GM21515 (cell line): ENCODE measurements at regions not wholly inside any gene's neighbourhood (a gene's known extent, or its start where the extent isn't known, plus 50 kb on each side); places are given as distances from the start of the nearest gene placed in this dataset.
"Not testable (repeated sequence)": the region's sequence is repeated elsewhere in the genome, so short reads cannot be mapped to it uniquely, and the experiment has no call there.

ENCODE experiments used
- ATAC-seq: cut with Tn5 transposase; IDR thresholded peaks from one replicate; pipeline ENCODE4 v1.9.1; 2021; ENCODE audit not compliant: unreplicated experiment

DNA sequence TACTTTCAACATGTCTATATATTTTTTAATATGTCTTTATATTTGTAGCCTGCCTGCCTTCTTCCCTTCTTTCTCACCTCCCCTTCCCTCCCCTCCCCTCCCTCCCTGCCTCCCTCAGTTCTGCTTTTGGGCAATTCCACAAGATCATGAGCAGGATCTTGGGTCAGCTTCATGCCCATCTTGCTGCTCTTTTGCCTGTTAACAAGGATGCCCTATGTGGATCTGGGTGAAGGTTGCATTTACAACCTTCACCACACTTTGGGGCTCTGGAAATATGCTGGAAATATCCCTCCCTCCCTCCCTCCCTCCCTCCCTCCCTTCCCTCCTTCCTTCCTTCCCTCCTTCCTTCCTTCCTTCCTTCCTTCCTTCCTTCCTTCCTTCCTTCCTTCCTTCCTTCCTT is 334.1 kb upstream of the FAM98A start:
- ATAC-seq, result no peak

DNA sequence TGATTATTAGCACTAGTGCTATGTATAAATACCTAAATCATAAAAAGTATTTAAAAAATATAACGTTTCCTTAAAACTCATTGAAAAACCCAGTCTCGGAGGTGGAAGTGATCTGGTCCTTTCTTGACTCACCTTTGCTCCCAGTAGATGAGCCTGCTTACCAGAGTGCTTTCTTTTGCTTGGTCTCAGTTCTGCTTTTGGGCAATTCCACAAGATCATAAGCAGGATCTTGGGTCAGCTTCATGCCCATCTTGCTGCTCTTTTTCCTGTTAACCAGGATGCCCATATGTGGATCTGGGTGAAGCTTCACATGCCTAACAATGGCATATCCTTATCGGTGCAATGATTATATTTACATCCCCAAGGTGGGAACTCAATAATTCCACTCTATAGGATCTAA is 332.1 kb upstream of the FAM98A start:
- ATAC-seq, result no peak

DNA sequence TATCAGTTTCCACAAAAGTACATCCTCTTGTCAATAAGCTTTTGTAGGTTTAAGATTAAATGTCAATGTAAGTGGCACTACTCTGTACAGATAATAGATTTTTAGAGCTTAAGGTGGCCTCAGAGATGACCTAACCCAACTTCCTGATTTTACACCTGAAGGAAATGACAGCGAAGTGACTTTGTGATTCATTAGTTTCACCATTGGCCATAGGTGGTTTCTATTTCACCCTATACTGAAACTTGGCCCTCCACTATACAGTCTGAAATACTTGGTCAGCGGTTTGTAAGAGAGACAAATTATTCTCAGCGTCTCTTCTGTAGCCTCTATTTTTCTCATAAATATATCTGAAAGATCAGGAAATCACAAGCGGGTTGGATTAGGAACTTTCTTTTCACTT is 330.4 kb upstream of the FAM98A start:
- ATAC-seq, result peak; percentile 87

DNA sequence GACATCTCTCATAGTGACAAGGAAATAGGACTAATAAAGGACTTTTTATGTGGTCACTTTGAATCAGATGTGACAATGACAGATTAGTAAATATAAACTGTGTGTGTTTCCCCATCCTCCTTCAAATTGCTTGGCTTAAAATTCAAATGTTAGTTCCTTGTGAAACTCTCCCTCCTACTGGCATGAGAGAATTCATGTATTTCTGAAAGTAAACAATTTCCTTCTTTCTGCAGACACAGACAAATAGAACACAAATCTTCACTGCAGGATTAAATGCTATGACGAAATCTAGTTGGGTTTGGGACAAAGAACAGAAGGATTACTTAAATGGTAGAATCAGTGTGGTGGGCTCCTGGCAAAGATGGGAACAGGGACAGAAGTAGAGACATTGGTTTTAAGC is 328.7 kb upstream of the FAM98A start:
- no peak for ATAC-seq

DNA sequence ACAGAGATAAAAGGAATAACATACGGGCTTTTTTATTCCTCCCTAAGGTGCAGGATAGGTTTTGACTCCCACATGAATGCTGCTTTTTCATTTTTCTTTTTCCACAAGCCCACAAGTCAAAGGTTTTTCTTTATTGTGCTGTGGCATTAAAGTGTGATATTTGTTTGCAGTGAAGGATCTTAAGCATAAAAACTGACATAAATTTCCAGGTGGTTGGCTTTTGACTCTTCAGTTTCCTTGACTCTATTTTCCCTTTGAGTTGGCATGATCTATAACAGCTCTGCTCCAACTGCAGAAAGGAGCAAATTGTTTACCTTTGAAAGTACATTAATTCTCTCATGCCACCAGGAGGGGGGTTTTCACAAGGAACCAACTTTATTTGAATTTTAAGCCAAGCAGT is 326.2 kb upstream of the FAM98A start:
- no peak for ATAC-seq

DNA sequence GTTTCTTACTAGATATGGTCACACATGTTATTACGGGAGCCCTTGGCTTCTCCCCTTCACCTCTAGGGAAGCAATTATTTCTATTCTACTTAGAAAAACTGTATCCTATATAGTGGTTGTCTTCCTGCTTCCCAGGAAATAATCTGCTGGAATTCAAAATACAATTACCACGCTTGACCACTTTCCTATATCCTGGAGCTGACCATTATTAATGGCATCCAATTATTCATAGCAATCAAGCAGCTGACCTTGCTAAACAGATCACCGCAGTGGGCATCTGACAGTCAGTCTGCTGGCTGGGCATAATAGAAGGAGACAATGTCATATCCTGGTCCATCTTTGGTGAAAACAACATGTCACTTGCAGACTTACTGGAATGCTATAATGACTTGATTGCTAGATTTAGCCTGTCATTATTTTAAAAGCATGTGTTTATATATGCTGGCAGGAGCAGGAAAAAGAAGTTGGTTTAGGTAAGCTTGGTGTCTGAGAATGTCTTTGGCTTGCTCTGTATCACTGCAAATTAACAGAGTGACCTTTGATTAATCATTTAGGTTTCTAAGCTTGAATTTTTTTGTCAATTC is 325.6 kb upstream of the FAM98A start:
- ATAC-seq, result no peak

DNA sequence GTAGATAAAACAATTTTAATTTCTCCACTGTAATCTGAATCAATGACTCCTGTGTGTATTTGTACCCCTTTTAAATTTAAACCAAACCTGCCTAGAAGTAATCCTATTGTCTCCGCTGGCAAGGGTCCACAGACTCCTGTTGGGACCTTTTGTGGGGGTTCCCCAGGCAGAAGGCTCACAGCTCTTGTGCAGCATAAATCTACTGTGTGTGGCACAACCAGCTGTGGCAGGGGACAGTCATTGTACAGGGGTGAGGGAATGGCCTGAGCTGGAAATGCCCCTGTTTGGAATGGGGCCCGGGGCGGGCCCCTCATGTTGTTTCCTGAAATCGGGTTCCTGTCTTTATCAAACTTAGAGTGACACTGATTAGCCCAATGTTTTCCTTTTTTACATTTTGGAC is 318.2 kb upstream of the FAM98A start:
- ATAC-seq, result no peak

DNA sequence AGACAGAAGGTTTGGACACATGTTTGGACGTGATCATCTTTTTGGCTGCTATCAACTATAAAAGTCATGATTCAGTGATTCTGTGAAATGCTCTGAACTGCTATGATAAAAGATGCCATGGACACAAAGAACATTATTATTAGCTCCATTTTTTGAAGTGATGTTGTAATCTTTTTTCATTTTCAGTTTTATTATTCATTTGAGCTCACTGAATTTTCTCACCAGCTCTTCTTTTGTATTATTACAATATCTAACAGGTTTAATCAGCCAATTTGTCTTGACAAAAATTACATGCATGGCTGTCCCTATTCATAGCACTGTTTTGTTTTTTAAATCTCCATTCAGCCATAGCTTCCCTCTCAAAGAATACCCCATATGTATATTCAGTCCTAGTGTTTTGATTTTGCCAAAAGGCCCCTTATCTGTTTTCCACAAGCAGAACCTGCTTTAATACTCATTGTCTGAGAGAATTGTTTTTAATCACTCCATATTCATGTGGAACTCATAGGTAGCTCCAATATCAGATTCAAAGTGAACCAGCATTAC is 314.0 kb upstream of the FAM98A start:
- no peak for ATAC-seq

DNA sequence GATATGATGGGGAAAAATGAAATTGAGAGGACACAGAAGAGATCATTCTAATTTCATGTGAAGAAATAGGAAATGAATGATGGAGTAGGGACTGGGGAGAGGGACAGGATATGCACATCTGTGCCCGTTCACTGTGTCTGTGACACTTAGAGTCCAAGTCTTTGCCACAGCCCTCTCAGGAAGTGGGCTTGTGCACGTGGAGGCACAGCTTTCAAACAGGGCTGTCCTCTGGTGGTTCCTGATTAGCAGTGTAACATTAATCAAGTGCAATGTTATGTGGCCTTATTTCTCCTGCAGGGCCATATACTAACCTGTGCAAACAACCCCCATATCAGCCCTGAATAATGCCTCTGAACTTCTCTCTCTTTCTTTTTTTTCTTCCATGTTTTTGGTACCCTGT is 312.2 kb upstream of the FAM98A start:
- no peak for ATAC-seq

DNA sequence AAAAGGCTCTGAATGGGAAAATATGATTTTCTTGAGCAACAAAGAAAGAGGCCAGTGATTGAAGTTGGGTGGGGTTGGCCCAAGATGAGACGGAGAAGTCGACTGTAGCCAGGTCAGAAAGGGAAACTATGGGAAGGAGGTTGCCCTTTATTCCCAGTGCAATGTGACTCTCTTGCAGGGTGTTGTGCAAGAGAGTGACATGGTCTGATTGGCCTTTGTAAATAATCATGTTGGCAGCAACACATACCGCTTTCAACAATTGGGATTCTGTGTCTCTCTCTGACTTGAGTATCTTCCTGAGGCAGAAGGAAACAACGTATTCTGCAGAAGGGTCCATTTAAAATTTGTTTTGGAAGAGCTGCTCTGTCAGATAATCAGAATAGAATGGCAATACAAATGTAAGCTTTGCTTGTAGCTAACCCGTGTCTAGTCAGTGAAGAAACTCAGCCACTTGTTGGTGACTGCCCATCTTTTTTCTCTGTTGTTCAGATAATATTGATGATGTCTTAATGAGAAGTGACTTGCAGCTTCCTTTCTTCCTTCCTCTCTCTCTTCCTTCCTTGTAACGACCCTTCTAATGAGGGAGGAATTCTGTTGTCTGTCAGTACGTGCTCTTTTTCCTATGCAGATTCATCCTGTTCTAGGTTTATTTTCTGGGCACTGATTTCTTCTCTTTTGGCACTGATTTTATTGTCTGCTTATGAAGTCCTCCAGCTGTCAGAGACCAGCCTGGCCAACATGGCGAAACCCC is 311.0 kb upstream of the FAM98A start:
- ATAC-seq, result no peak

DNA sequence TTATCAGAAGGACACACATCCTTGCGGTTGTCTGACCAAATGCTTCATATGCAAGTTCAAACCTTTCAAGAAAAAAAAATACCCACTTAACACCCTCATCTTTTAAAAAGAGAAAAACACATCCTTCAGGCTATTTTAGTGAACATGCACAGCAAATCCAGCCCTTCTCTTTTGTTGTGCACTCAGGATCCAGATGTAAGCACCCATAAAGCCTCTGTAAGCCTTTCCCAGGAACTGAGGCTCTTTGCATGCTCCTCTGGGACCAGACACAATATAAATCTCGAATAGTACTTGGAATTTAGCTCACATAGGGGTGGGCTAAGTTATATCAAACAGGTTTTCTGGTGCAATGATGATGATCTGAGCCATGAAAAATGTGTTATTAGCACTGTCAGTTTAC is 308.8 kb upstream of the FAM98A start:
- no peak for ATAC-seq

DNA sequence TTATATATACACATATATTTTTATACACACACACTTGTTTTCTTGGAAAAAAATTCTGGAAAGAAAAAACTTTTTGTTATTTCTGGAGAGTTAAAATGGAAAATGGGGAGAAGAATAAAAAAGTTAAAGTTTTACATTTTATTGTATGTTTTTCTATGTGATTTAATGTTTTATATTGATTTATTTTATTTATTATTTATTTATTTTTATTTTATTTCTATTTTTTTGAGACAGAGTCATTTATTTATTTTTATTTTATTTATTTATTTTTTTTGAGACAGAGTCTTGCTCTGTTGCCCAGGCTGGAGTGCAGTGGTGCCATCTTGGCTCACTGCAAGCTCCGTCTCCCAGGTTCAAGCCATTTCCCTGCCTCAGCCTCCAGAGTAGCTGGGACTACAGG is 307.0 kb upstream of the FAM98A start:
- ATAC-seq, result not testable (repeated sequence)

DNA sequence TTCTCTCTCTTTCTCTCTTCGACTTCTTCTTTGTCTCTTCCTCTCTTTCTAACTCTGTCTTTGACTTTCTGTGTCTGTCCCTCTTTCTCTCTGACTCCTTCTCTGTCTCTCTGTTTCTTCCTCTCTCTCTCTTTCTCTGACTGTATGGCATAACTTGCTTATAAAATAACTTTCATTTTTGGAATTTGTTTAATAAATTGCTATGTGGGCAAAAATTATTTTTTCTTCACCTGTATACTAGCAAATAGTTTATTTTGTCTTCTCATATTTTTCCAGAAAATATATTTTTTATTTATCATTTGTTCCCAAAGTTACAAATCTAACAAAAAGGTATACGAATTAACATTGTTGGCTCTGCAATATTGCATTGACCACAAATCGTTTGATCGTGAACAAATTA is 305.7 kb upstream of the FAM98A start:
- no peak for ATAC-seq

DNA sequence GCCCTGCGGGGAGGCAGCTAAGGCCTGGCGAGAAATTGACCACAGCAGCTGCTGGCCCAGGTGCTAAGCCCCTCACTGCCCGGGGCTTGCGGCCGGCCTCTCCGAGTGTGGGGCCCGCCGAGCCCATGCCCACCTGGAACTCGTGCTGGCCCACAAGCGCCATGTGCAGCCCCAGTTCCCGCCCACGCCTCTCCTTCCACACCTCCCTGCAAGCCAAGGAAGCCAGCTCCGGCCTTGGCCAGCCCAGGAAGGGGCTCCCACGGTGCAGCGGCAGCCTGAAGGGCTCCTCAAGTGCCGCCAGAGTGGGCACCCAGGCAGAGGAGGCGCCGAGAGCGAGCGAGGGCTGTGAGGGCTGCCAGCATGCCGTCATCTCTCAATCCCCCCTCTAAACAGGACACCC is 304.6 kb upstream of the FAM98A start:
- no peak for ATAC-seq

DNA sequence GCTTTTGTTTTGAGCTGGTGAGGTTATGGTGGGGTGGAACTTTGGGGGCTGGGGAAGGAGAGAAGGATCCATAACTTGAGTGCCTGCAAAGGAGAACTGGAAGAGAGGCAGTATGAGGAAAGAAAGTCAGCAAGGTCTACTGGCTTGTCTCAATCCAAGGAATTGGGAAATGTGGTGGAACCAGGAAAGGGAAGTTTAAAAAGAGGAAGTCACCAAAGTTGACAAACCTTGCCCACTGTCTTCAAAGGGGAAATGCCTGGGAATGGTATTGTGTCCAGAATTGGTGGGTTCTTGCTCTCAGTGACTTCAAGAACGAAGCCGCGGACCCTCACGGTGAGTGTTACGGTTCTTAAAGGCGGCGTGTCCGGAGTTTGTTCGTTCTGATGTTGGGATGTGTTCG is 304.1 kb upstream of the FAM98A start:
- ATAC-seq, result no peak

DNA sequence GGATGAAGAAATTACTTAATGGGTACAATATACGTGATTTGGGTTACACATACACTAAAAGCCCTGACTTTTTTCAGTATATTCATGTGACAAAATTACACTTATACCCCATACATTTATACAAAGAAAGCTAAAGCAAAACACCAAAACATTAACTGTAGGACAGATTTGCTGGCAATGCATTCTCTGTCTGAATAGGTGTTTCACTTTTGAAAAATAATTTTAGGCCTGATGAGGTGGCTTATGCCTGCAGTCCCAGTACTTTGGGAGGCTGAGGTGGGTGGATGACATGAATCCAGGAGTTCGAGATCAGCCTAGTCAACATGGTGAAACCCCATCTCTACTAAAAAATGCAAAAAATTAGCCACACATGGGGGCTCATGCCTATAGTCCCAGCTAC is 301.5 kb upstream of the FAM98A start:
- ATAC-seq, result no peak

DNA sequence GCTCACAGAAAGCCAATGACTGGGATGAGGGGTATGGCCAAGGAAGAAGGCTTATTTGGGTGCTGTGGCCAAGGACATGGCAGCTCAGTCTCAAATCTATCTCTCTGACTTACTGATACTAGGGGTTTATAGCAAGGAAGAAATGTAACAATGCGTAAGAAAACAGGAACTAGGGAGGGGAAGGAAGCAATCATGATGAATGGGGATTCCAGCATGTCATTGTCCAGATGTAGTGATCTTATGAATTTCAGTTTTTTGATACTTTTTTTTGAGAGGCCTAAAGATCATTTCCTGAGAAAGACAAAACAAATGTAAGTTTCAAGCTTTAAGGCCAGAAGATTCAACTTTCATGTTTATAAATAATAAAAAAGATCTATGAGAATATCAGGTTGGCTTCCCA is 298.6 kb upstream of the FAM98A start:
- ATAC-seq, result no peak

DNA sequence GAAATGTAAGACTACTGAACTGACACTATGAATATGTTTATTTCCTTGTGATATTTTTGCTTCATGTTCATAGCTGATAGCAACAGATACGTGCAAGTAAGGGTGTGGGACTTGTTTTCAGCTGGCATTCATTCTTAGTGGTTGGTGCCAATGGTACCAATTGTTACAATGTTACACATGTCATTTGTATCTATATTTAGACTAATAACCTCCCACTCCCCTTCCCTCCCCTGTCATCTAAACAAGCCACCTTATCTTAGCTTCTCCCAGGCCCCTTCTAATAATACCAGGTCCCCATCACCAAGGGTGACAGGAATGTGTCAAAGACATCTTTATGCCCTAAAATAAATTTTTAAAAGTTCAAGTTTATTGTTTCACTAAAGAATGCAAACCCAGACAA is 294.7 kb upstream of the FAM98A start:
- no peak for ATAC-seq

DNA sequence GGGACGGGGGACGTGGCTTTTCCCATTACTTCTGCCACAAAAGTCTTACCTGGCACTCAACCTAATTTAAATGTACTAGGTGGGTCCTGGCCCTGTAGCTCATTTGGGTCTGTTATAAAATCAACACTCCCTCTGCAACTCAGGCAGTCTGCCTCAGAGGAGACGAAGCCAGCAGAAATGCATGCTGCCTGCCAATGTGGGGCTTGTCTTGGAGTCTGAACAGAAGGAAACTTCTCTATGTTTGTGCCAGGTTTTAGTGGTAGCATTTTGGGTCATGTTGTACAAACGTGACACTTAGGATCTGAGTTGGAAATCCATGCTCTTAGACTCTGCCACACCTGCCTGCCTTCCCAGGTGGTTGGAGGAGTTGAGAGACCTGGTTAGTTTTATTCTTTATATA is 292.5 kb upstream of the FAM98A start:
- ATAC-seq, result no peak

DNA sequence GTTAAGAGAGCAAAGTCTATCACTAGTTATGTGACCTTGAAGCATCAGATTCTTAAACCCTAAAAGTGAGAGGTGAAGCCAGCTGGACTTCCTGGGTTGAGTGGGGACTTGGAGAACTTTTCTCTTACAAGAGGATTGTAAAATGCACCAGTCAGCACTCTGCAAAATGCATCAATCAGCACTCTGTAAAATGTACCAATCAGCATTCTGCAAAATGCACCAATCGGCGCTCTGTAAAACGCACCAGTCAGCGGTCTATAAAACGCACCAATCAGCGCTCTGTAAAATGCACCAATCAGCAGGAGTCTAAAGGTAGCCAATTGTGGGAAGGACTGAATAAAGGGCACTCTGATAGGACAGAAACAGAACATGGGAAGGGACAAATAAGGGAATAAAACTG is 291.6 kb upstream of the FAM98A start:
- no peak for ATAC-seq

DNA sequence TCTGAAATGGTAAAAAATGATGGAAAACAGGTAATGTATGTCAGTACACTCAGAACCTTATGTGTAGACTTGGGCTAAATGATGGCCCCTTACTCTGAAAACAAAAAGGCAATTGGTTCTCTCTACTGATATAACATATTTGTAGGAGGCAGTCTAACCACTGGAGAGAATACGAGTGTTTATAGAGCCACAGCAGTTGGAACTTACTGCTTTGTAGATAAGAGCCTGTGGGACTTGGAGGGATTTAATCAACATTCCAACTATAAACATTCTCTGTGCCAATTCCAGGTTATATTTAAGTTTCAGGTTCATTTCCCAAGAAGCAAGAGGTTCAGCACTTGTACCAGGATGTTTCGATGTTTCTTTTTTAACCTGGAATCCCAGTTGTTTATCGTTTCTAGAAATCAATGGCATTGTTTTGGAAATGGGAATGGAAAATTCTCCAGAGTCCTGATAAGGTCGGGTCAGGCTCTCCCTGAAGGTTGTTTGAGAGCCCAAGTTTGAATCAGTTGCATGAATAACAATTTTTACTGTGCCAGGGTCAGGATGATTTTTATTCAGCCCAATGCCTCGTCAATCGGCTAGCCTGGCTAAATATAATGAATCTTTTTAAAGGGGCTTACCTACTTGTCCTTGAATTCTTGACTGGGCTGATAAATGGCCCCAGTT is 278.4 kb upstream of the FAM98A start:
- ATAC-seq, result no peak

DNA sequence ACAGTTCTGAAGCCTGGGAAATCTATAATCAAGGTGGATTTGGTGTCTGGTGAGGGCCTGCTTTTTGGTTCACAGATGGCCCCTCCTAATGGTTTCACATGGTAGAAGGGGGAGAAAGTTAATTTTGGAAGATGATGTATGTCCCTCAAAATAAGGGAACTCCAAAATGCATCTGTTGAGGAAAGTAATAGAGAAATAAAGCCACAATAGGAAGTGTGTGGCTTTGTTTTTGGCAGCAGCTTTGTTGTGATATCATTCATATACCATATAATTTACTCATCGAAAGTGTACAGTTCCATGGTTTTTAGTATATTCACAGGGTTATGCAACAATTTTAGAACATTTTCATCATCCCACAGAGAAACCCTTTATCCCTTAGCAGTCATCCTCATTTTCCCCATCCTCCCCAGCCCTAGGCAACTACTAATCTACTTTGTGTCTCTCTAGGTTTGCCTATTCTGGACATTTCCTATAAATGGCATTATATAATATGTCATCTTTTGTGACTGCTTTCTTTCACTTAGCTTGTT is 274.0 kb upstream of the FAM98A start:
- ATAC-seq, result no peak
